IMR-90 (cell line): ENCODE measurements at regions not wholly inside any gene's neighbourhood (a gene's known extent, or its start where the extent isn't known, plus 50 kb on each side); places are given as distances from the start of the nearest gene placed in this dataset.

Source experiments
- ATAC-seq: fragments of 200-7000 bp; cut with Tn5 transposase; 2 replicates; pipeline ENCODE4 v1.9.1; 2020; ENCODE audit warnings: low read depth, mild to moderate bottlenecking, moderate library complexity
- BruUV-seq: library from RNA; stranded (reverse); fragments of 400-500 nt; replicated peaks from 2 replicates; lab custom pipeline; 2021; lab: Mats Ljungman, UMichigan
- CTCF ChIA-PET: fragments of 300-600 bp; formaldehyde crosslinking; extraction: SDS; loops from one replicate; lab custom pipeline; 2021; ENCODE audit warnings: antibody characterized with exemption; lab: Yijun Ruan, JAX
- POLR2A ChIA-PET: fragments of 300-600 bp; sonication (Branson Sonifier 250); formaldehyde crosslinking; loops from one replicate; lab custom pipeline; 2022; ENCODE audit warnings: antibody characterized with exemption; ENCODE audit not compliant: unreplicated experiment; lab: Charles Lee
- DNase-seq: peaks from one replicate; pipeline ENCODE4 v3.0.0; 2013
- H2AFZ ChIP-seq: replicated peaks from 2 replicates; pipeline ENCODE3; 2013; ENCODE audit warnings: low read length, mild to moderate bottlenecking; ENCODE audit not compliant: poor library complexity
- H2AK5ac ChIP-seq: 2 replicates; pipeline ENCODE4 v1.6.1; 2013; ENCODE audit warnings: low read depth, low read length, inconsistent platforms
- H2AK9ac ChIP-seq: replicated peaks from 2 replicates; pipeline ENCODE3; 2013; ENCODE audit warnings: mild to moderate bottlenecking, low read depth, low read length, moderate library complexity; ENCODE audit not compliant: poor library complexity
- H2BK120ac ChIP-seq: 2 replicates; pipeline ENCODE4 v1.6.1; 2013; ENCODE audit warnings: low read depth, low read length, inconsistent platforms
- H2BK15ac ChIP-seq: 3 replicates; pipeline ENCODE4 v1.6.1; 2013; ENCODE audit warnings: low read depth, low read length, inconsistent platforms
- H2BK20ac ChIP-seq: 2 replicates; pipeline ENCODE4 v1.6.1; 2013; ENCODE audit warnings: low read depth, mild to moderate bottlenecking, inconsistent platforms, low read length, moderate library complexity
- H2BK5ac ChIP-seq: 2 replicates; pipeline ENCODE4 v1.6.1; 2013; ENCODE audit warnings: mild to moderate bottlenecking, low read depth, low read length, inconsistent platforms; ENCODE audit not compliant: poor library complexity, severe bottlenecking
- H3K14ac ChIP-seq: replicated peaks from 2 replicates; pipeline ENCODE4 v1.6.1; 2013; ENCODE audit warnings: low read depth, low read length, inconsistent platforms
- H3K18ac ChIP-seq: 2 replicates; pipeline ENCODE4 v1.6.1; 2013; ENCODE audit warnings: low read depth, low read length, control low read depth
- H3K23ac ChIP-seq: 2 replicates; pipeline ENCODE4 v1.6.1; 2013; ENCODE audit warnings: low read depth, low read length, inconsistent platforms
- H3K27ac ChIP-seq: 2 replicates; pipeline ENCODE4 v1.5.1; 2013; ENCODE audit warnings: mild to moderate bottlenecking, control low read depth, low read length; ENCODE audit not compliant: insufficient read depth
- H3K27me3 ChIP-seq: 2 replicates; pipeline ENCODE4 v1.6.1; 2013; ENCODE audit warnings: low read length; ENCODE audit not compliant: control insufficient read depth, insufficient read depth
- H3K36me3 ChIP-seq: 2 replicates; pipeline ENCODE4 v1.6.1; 2013; ENCODE audit warnings: low read length, mixed read lengths; ENCODE audit not compliant: control insufficient read depth, insufficient read depth
- H3K4ac ChIP-seq: 2 replicates; pipeline ENCODE4 v1.6.1; 2013; ENCODE audit warnings: low read depth, low read length, inconsistent platforms
- H3K4me1 ChIP-seq: 2 replicates; pipeline ENCODE4 v1.6.1; 2013; ENCODE audit warnings: low read length, mixed read lengths; ENCODE audit not compliant: control insufficient read depth, insufficient read depth
- H3K4me2 ChIP-seq: 2 replicates; pipeline ENCODE4 v1.6.1; 2013; ENCODE audit warnings: low read depth, mild to moderate bottlenecking, control low read depth, low read length, moderate library complexity
- H3K4me3 ChIP-seq: 2 replicates; pipeline ENCODE4 v1.5.1; 2013; ENCODE audit warnings: low read depth, mild to moderate bottlenecking, control low read depth, low read length, moderate library complexity; ENCODE audit not compliant: insufficient read depth
- H3K56ac ChIP-seq: 2 replicates; pipeline ENCODE4 v1.6.1; 2013; ENCODE audit warnings: low read length, inconsistent platforms; ENCODE audit not compliant: insufficient read depth; ENCODE audit errors: extremely low read depth
- H3K79me1 ChIP-seq, 2 experiments: 2 replicates each; pipeline ENCODE4 v1.6.1; 2013; ENCODE audit warnings: low read length in 2 of 2, inconsistent platforms in 1 of 2, low read depth in 1 of 2
- H3K9ac ChIP-seq: 2 replicates; pipeline ENCODE4 v1.6.1; 2013; ENCODE audit warnings: low read depth, low read length, control low read depth
- H3K9me1 ChIP-seq: 2 replicates; pipeline ENCODE4 v1.6.1; 2013; ENCODE audit warnings: low read length, inconsistent platforms; ENCODE audit not compliant: insufficient read depth
- H3K9me3 ChIP-seq: 2 replicates; pipeline ENCODE4 v1.6.1; 2013; ENCODE audit warnings: low read length; ENCODE audit not compliant: control insufficient read depth, insufficient read depth
- H4K20me1 ChIP-seq: 2 replicates; pipeline ENCODE4 v1.6.1; 2013; ENCODE audit warnings: low read length, inconsistent platforms; ENCODE audit not compliant: insufficient read depth
- H4K5ac ChIP-seq: 2 replicates; pipeline ENCODE4 v1.6.1; 2013; ENCODE audit warnings: mild to moderate bottlenecking, low read depth, low read length, control low read depth
- H4K8ac ChIP-seq, 2 experiments: 2 replicates each; pipeline ENCODE4 v1.6.1; 2013; ENCODE audit warnings: low read depth in 2 of 2, low read length in 2 of 2, control low read depth in 1 of 2, inconsistent platforms in 1 of 2
- H4K91ac ChIP-seq: 2 replicates; pipeline ENCODE4 v1.6.1; 2013; ENCODE audit warnings: low read depth, low read length, inconsistent platforms; ENCODE audit not compliant: insufficient read depth
- BHLHE40 ChIP-seq: fragments of 150-350 bp; IDR thresholded peaks from 2 replicates; pipeline ENCODE4 v1.6.1; 2016; ENCODE audit warnings: mild to moderate bottlenecking, low read depth, low read length
- CEBPB ChIP-seq: IDR thresholded peaks from 2 replicates; pipeline ENCODE4 v1.6.1; 2012; ENCODE audit warnings: low read depth, low read length, improper control_type of control experiment
- CHD1 ChIP-seq: IDR thresholded peaks from 2 replicates; pipeline ENCODE4 v1.6.1; 2012; ENCODE audit warnings: low read depth, low read length, improper control_type of control experiment
- FOS ChIP-seq: fragments of 150-350 bp; IDR thresholded peaks from 2 replicates; pipeline ENCODE4 v1.6.1; 2016; ENCODE audit warnings: low read depth, low read length
- MAFK ChIP-seq: IDR thresholded peaks from 2 replicates; pipeline ENCODE4 v1.6.1; 2012; ENCODE audit warnings: low read depth, low read length, improper control_type of control experiment
- MAZ ChIP-seq: IDR thresholded peaks from 2 replicates; pipeline ENCODE4 v1.6.1; 2012; ENCODE audit warnings: low read depth, mild to moderate bottlenecking, low read length, improper control_type of control experiment, moderate library complexity, borderline replicate concordance
- MXI1 ChIP-seq: IDR thresholded peaks from 2 replicates; pipeline ENCODE4 v1.6.1; 2012; ENCODE audit warnings: low read depth, mild to moderate bottlenecking, low read length, moderate library complexity, borderline replicate concordance
- NFE2L2 ChIP-seq: fragments of 150-350 bp; IDR thresholded peaks from 2 replicates; pipeline ENCODE4 v1.6.1; 2016; ENCODE audit warnings: low read depth, mild to moderate bottlenecking, low read length
- POLR2A ChIP-seq: IDR thresholded peaks from 2 replicates; pipeline ENCODE4 v1.6.1; 2012; ENCODE audit warnings: mild to moderate bottlenecking, low read depth, low read length
- RAD21 ChIP-seq: IDR thresholded peaks from 2 replicates; pipeline ENCODE4 v1.6.1; 2012; ENCODE audit warnings: low read length, improper control_type of control experiment
- RCOR1 ChIP-seq: IDR thresholded peaks from 2 replicates; pipeline ENCODE4 v1.6.1; 2012; ENCODE audit warnings: mild to moderate bottlenecking, low read length, improper control_type of control experiment; ENCODE audit not compliant: insufficient replicate concordance
- RFX5 ChIP-seq: IDR thresholded peaks from 2 replicates; pipeline ENCODE4 v1.8.0; 2012; ENCODE audit warnings: low read depth, mild to moderate bottlenecking, low read length, moderate library complexity
- SMC3 ChIP-seq: fragments of 150-350 bp; IDR thresholded peaks from 2 replicates; pipeline ENCODE4 v1.6.1; 2016; ENCODE audit warnings: low read depth, mild to moderate bottlenecking, antibody characterized with exemption, low read length, moderate library complexity
- WGBS, 2 experiments: methylation state at CpG; one replicate each; pipeline versions ENCODE4 v1.1.5 to v1.1.7; 2013; ENCODE audit warnings: missing lambda C conversion rate in 2 of 2; ENCODE audit not compliant: insufficient read length in 1 of 2; ENCODE audit errors: extremely low coverage in 2 of 2; 5-methylcytosine and 5-hydroxymethylcytosine counted together
- dilution Hi-C: fragments of 300-500 bp; cut with HindIII; formaldehyde crosslinking; loops from one replicate; pipeline ENCODE4 v1.14.3; 2018; ENCODE audit warnings: low sequenced_read_pairs; ENCODE audit not compliant: unreplicated experiment
- in situ Hi-C: fragments of 300-500 bp; cut with MboI; formaldehyde crosslinking; loops from 3 replicates; pipeline ENCODE4 v1.14.3; 2019; ENCODE audit warnings: low sequenced_read_pairs, inconsistent platforms, mixed read lengths
- intact Hi-C: fragments of 100-400 bp; cut with micrococcal nuclease; formaldehyde crosslinking; loops from 2 replicates; pipeline ENCODE4 v1.10.0; 2022
- TF ChIP-seq, protein P1 (sequence below): fragments of 150-350 bp; IDR thresholded peaks from 2 replicates; pipeline ENCODE4 v1.6.1; 2017; ENCODE audit warnings: mild to moderate bottlenecking, antibody characterized with exemption, low read length, low read depth
- TF ChIP-seq, protein P2 (sequence below): conservative IDR thresholded peaks from 2 replicates; pipeline ENCODE4 v1.5.1; 2012; ENCODE audit warnings: mild to moderate bottlenecking, low read depth, low read length, improper control_type of control experiment
- TF ChIP-seq, protein P3 (sequence below): fragments of 150-350 bp; IDR thresholded peaks from 2 replicates; pipeline ENCODE4 v1.6.1; 2016; ENCODE audit warnings: low read depth, mild to moderate bottlenecking, low read length, moderate library complexity, borderline replicate concordance

GRCh38 chr2:163324677-163325076, 411.1 kb downstream of the FIGN start:
- Histone ChIP-seq H2AK9ac (no peak overlapping the region), H3K36me3 (no peaks in the 10 kb centered on the region), H3K27ac (no peak overlapping the region), H3K4me1 (no peaks in the 10 kb centered on the region), H2AFZ (no peak overlapping the region), H4K5ac (no peak overlapping the region), H3K4me2 (no peak overlapping the region), H3K9me1 (no peaks in the 10 kb centered on the region), H3K9me3 (no peaks in the 10 kb centered on the region), H2BK120ac (no peak overlapping the region), H4K20me1 (no peaks in the 10 kb centered on the region), H3K56ac (no peak overlapping the region), H3K27me3 (no peaks in the 10 kb centered on the region), H3K18ac (no peak overlapping the region), H3K9ac (no peak overlapping the region), H2AK5ac (no peak overlapping the region), H3K4ac (no peak overlapping the region), H4K8ac (no peak overlapping the region), H2BK20ac (no peak overlapping the region), H2BK5ac (no peak overlapping the region), H3K79me1 (no peaks in the 10 kb centered on the region), H3K4me3 (no peak overlapping the region), H2BK15ac (no peak overlapping the region), H4K91ac (no peak overlapping the region), H3K14ac (no peak overlapping the region), H3K23ac (no peak overlapping the region)
- WGBS, 2 experiments: no CpG with 5 or more reads among the region's 2 CpGs
- no TSS peak for BruUV-seq
- no peak for ATAC-seq
- dilution Hi-C loops: no loop called here
- POLR2A ChIA-PET: no interaction called here
- no peak for DNase-seq
- intact Hi-C loops: no loop called here
- no peak for TF ChIP-seq BHLHE40
- TF ChIP-seq, protein P1, sequence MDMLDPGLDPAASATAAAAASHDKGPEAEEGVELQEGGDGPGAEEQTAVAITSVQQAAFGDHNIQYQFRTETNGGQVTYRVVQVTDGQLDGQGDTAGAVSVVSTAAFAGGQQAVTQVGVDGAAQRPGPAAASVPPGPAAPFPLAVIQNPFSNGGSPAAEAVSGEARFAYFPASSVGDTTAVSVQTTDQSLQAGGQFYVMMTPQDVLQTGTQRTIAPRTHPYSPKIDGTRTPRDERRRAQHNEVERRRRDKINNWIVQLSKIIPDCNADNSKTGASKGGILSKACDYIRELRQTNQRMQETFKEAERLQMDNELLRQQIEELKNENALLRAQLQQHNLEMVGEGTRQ: no peak
- no peak for TF ChIP-seq MAZ
- no peak for TF ChIP-seq MXI1
- TF ChIP-seq, protein P2, sequence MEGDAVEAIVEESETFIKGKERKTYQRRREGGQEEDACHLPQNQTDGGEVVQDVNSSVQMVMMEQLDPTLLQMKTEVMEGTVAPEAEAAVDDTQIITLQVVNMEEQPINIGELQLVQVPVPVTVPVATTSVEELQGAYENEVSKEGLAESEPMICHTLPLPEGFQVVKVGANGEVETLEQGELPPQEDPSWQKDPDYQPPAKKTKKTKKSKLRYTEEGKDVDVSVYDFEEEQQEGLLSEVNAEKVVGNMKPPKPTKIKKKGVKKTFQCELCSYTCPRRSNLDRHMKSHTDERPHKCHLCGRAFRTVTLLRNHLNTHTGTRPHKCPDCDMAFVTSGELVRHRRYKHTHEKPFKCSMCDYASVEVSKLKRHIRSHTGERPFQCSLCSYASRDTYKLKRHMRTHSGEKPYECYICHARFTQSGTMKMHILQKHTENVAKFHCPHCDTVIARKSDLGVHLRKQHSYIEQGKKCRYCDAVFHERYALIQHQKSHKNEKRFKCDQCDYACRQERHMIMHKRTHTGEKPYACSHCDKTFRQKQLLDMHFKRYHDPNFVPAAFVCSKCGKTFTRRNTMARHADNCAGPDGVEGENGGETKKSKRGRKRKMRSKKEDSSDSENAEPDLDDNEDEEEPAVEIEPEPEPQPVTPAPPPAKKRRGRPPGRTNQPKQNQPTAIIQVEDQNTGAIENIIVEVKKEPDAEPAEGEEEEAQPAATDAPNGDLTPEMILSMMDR: no peak
- no peak for TF ChIP-seq SMC3
- no peak for TF ChIP-seq NFE2L2
- TF ChIP-seq RAD21: no peak
- TF ChIP-seq RFX5: no peak
- no peak for TF ChIP-seq MAFK
- no peak for TF ChIP-seq POLR2A
- no peak for TF ChIP-seq CHD1
- TF ChIP-seq, protein P3, sequence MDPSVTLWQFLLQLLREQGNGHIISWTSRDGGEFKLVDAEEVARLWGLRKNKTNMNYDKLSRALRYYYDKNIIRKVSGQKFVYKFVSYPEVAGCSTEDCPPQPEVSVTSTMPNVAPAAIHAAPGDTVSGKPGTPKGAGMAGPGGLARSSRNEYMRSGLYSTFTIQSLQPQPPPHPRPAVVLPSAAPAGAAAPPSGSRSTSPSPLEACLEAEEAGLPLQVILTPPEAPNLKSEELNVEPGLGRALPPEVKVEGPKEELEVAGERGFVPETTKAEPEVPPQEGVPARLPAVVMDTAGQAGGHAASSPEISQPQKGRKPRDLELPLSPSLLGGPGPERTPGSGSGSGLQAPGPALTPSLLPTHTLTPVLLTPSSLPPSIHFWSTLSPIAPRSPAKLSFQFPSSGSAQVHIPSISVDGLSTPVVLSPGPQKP: no peak
- TF ChIP-seq RCOR1: no peak
- no peak for TF ChIP-seq CEBPB
- TF ChIP-seq FOS: no peak
- CTCF ChIA-PET: no interaction called here
- in situ Hi-C loops: no loop called here
